ENCODE measurements at regions not wholly inside any gene's neighbourhood (a gene's known extent, or its start where the extent isn't known, plus 50 kb on each side); places are given as distances from the start of the nearest gene placed in this dataset.

GRCh38 chr7:94123136-94123535 is 119.0 kb upstream of the BET1 start:
- Mint-ChIP-seq H3K27me3 (ENCODE audit: low read depth in 3 of 3) (peaks cover 0 to 13% (median 2%) of the 10 kb centered on the region in 3 donors), H3K27ac (no peak overlapping the region), H3K9me3 (peaks cover 0 to 1% (median 0%) of the 10 kb centered on the region in 7 donors), H3K36me3 (no peaks in the 10 kb centered on the region), H3K4me3 (no peak overlapping the region), H3K4me1 (no peaks in the 10 kb centered on the region)
- Histone ChIP-seq H3K9ac (ENCODE audit: insufficient read depth, low read length, poor library complexity, severe bottlenecking) (no peak overlapping the region), H2AFZ (ENCODE audit: insufficient read depth, low read depth, low read length, poor library complexity, severe bottlenecking) (no peak overlapping the region), H3K27me3 (ENCODE audit: control insufficient read depth in 2 of 2, insufficient read depth in 2 of 2, low read length in 2 of 2) (no peaks in the 10 kb centered on the region), H3K4me1 (ENCODE audit: control insufficient read depth in 1 of 2, insufficient read depth in 2 of 2, low read length in 2 of 2) (no peaks in the 10 kb centered on the region), H3K79me2 (ENCODE audit: insufficient read depth, low read length) (no peaks in the 10 kb centered on the region), H3K4me3 (replicated peaks in 1 of 3; ENCODE audit: low read depth in 2 of 3, low read length in 3 of 3) (no peak overlapping the region), H3K4me2 (replicated peaks; ENCODE audit: extremely low read depth, low read length, poor library complexity, severe bottlenecking) (no peak overlapping the region), H3K36me3 (replicated peaks in 1 of 2; ENCODE audit: control insufficient read depth in 1 of 2, insufficient read depth in 2 of 2, low read length in 2 of 2) (no peaks in the 10 kb centered on the region), H3K9me3 (replicated peaks in 1 of 2; ENCODE audit: control insufficient read depth in 1 of 2, insufficient read depth in 1 of 2, low read length in 2 of 2) (no peaks in the 10 kb centered on the region), H3K27ac (ENCODE audit: low read depth in 1 of 2, low read length in 2 of 2) (no peak overlapping the region), H4K20me1 (ENCODE audit: insufficient read depth, low read length) (no peaks in the 10 kb centered on the region)
- intact Hi-C loops (cut with micrococcal nuclease): no loop called here
- DNase-seq: no peak
- no CpG with 5 or more reads among the region's 1 CpG for WGBS (ENCODE audit: insufficient coverage)
- TF ChIP-seq CTCF (IDR thresholded peaks at IDR 0.05): no peak

GRCh38 chr7:94127026-94127425 is 122.9 kb upstream of the BET1 start:
- no peaks in the 10 kb centered on the region for H3K4me1 Mint-ChIP-seq
- no peak overlapping the region for H3K4me3 Mint-ChIP-seq
- no peaks in the 10 kb centered on the region for H3K36me3 Mint-ChIP-seq
- Histone ChIP-seq H3K79me2 (ENCODE audit: insufficient read depth, low read length) (no peaks in the 10 kb centered on the region), H3K4me1 (ENCODE audit: control insufficient read depth in 1 of 2, insufficient read depth in 2 of 2, low read length in 2 of 2) (no peaks in the 10 kb centered on the region), H3K27ac (ENCODE audit: low read depth in 1 of 2, low read length in 2 of 2) (no peak overlapping the region), H3K4me2 (replicated peaks; ENCODE audit: extremely low read depth, low read length, poor library complexity, severe bottlenecking) (no peak overlapping the region), H3K27me3 (ENCODE audit: control insufficient read depth in 2 of 2, insufficient read depth in 2 of 2, low read length in 2 of 2) (no peaks in the 10 kb centered on the region), H3K4me3 (replicated peaks in 1 of 3; ENCODE audit: low read depth in 2 of 3, low read length in 3 of 3) (no peak overlapping the region), H3K36me3 (replicated peaks in 1 of 2; ENCODE audit: control insufficient read depth in 1 of 2, insufficient read depth in 2 of 2, low read length in 2 of 2) (no peaks in the 10 kb centered on the region), H3K9me3 (replicated peaks in 1 of 2; ENCODE audit: control insufficient read depth in 1 of 2, insufficient read depth in 1 of 2, low read length in 2 of 2) (no peaks in the 10 kb centered on the region), H3K9ac (ENCODE audit: insufficient read depth, low read length, poor library complexity, severe bottlenecking) (no peak overlapping the region), H2AFZ (ENCODE audit: insufficient read depth, low read depth, low read length, poor library complexity, severe bottlenecking) (no peak overlapping the region), H4K20me1 (ENCODE audit: insufficient read depth, low read length) (no peaks in the 10 kb centered on the region)
- H3K27ac Mint-ChIP-seq: no peak overlapping the region
- H3K27me3 Mint-ChIP-seq (ENCODE audit: low read depth in 3 of 3): peaks cover 0 to 3% (median 2%) of the 10 kb centered on the region in 3 donors
- no peak for DNase-seq
- no peak for TF ChIP-seq CTCF (IDR thresholded peaks at IDR 0.05)
- intact Hi-C loops (cut with micrococcal nuclease): no loop called here
- no peaks in the 10 kb centered on the region for H3K9me3 Mint-ChIP-seq

Data from CD14-positive monocyte (primary cell).